CD14-positive monocyte (primary cell): ENCODE measurements at regions not wholly inside any gene's neighbourhood (a gene's known extent, or its start where the extent isn't known, plus 50 kb on each side); places are given as distances from the start of the nearest gene placed in this dataset. TPM values are rescaled to one million over a fixed set of nuclear protein-coding genes. Genes with fewer than 3 reads are reported as not detected.
"Not testable (repeated sequence)": the region's sequence is repeated elsewhere in the genome, so short reads cannot be mapped to it uniquely, and the experiment has no call there.

Source experiments
- DNase-seq, 3 donors: peaks; one replicate each; pipeline ENCODE4 v3.0.0-alpha.2; 2011 to 2022
- H2AFZ ChIP-seq: 2 replicates; pipeline ENCODE4 v1.6.0; 2012; ENCODE audit warnings: mild to moderate bottlenecking, low read depth, low read length, inconsistent platforms; ENCODE audit not compliant: insufficient read depth, poor library complexity, severe bottlenecking
- H3K27ac ChIP-seq, 2 donors: 1 replicate in 1 of 2; 2 replicates in 1 of 2; pipeline ENCODE4 v1.5.1; 2012 to 2013; ENCODE audit warnings: low read length in 2 of 2, control low read depth in 1 of 2, inconsistent platforms in 1 of 2, low read depth in 1 of 2, mild to moderate bottlenecking in 1 of 2
- H3K27me3 ChIP-seq, 2 donors: one replicate each; pipeline versions ENCODE4 v1.6.0 to v1.6.1; 2011 to 2013; ENCODE audit warnings: low read length in 2 of 2; ENCODE audit not compliant: control insufficient read depth in 2 of 2, insufficient read depth in 2 of 2
- H3K36me3 ChIP-seq, 2 donors: replicated peaks in 1 of 2; 1 replicate in 1 of 2; 2 replicates in 1 of 2; pipeline versions ENCODE4 v1.5.1 to v1.6.1; 2012 to 2013; ENCODE audit warnings: low read length in 2 of 2, control low read depth in 1 of 2, inconsistent platforms in 1 of 2, mild to moderate bottlenecking in 1 of 2; ENCODE audit not compliant: insufficient read depth in 2 of 2, control insufficient read depth in 1 of 2
- H3K4me1 ChIP-seq, 2 donors: 1 replicate in 1 of 2; 2 replicates in 1 of 2; pipeline versions ENCODE4 v1.5.1 to v1.6.1; 2012 to 2013; ENCODE audit warnings: low read length in 2 of 2, control low read depth in 1 of 2, inconsistent platforms in 1 of 2, mild to moderate bottlenecking in 1 of 2, moderate library complexity in 1 of 2; ENCODE audit not compliant: insufficient read depth in 2 of 2, control insufficient read depth in 1 of 2
- H3K4me2 ChIP-seq: replicated peaks from 2 replicates; pipeline ENCODE3; 2012; ENCODE audit warnings: low read length, moderate library complexity, mild to moderate bottlenecking; ENCODE audit not compliant: poor library complexity, severe bottlenecking; ENCODE audit errors: extremely low read depth
- H3K4me3 ChIP-seq, 3 experiments: fragments of 200-600 bp in 1 of 3; sonication (generic) in 1 of 3; replicated peaks in 1 of 3; 1 replicate in 2 of 3; 2 replicates in 1 of 3; pipeline ENCODE4 v1.5.1; 2011 to 2013; ENCODE audit warnings: low read length in 3 of 3, mild to moderate bottlenecking in 3 of 3, control low read depth in 2 of 3, low read depth in 2 of 3, inconsistent platforms in 1 of 3, moderate library complexity in 1 of 3
- H3K79me2 ChIP-seq: 2 replicates; pipeline ENCODE4 v1.6.0; 2012; ENCODE audit warnings: mild to moderate bottlenecking, control low read depth, inconsistent platforms, low read length, moderate library complexity; ENCODE audit not compliant: insufficient read depth
- H3K9ac ChIP-seq: 2 replicates; pipeline ENCODE4 v1.6.0; 2017; ENCODE audit warnings: low read length, mild to moderate bottlenecking; ENCODE audit not compliant: insufficient read depth, poor library complexity, severe bottlenecking
- H3K9me3 ChIP-seq, 2 donors: replicated peaks in 1 of 2; 1 replicate in 1 of 2; 2 replicates in 1 of 2; pipeline versions ENCODE4 v1.5.1 to v1.6.1; 2012 to 2013; ENCODE audit warnings: low read length in 2 of 2, control low read depth in 1 of 2; ENCODE audit not compliant: control insufficient read depth in 1 of 2, insufficient read depth in 1 of 2
- H4K20me1 ChIP-seq: 2 replicates; pipeline ENCODE4 v1.6.0; 2012; ENCODE audit warnings: mild to moderate bottlenecking, low read length, control low read depth, moderate library complexity; ENCODE audit not compliant: insufficient read depth
- H3K27ac Mint-ChIP-seq, 7 donors: one replicate each; pipeline ENCODE4 v1.8.0; 2020; ENCODE audit warnings: mild to moderate bottlenecking in 7 of 7, mixed read lengths in 7 of 7, moderate library complexity in 6 of 7, inconsistent platforms in 2 of 7
- H3K27me3 Mint-ChIP-seq, 3 donors: one replicate each; pipeline ENCODE4 v1.8.0; 2021 to 2022; ENCODE audit warnings: low read depth in 3 of 3, mild to moderate bottlenecking in 3 of 3, mixed read lengths in 3 of 3, moderate library complexity in 3 of 3, inconsistent platforms in 1 of 3
- H3K36me3 Mint-ChIP-seq, 2 donors: one replicate each; pipeline ENCODE4 v1.8.0; 2020; ENCODE audit warnings: mixed read lengths in 2 of 2, inconsistent platforms in 1 of 2, mild to moderate bottlenecking in 1 of 2
- H3K4me1 Mint-ChIP-seq: one replicate; pipeline ENCODE4 v1.8.0; 2020; ENCODE audit warnings: mild to moderate bottlenecking, mixed read lengths
- H3K4me3 Mint-ChIP-seq, 2 donors: one replicate each; pipeline ENCODE4 v1.8.0; 2020; ENCODE audit warnings: mild to moderate bottlenecking in 2 of 2, mixed read lengths in 2 of 2, moderate library complexity in 1 of 2
- H3K9me3 Mint-ChIP-seq, 7 donors: one replicate each; pipeline ENCODE4 v1.8.0; 2020 to 2022; ENCODE audit warnings: mixed read lengths in 7 of 7, mild to moderate bottlenecking in 6 of 7, moderate library complexity in 6 of 7, inconsistent platforms in 2 of 7
- WGBS: methylation state at CpG from one replicate; pipeline ENCODE4 v1.1.5; 2013; ENCODE audit warnings: missing lambda C conversion rate; ENCODE audit not compliant: insufficient coverage; 5-methylcytosine and 5-hydroxymethylcytosine counted together
- intact Hi-C, 2 donors: fragments of 100-400 bp; cut with micrococcal nuclease; formaldehyde crosslinking; loops; one replicate each; pipeline versions ENCODE4 v1.15.0 to v1.15.1; 2023
- small RNA-seq: library from RNA; depleted of rRNA; stranded (forward); fragments of <200 nt; gene quantifications from one replicate; pipeline ENCODE3, GENCODE V24; 2012; ENCODE audit warnings: low read depth; ENCODE audit not compliant: insufficient read length

DNA sequence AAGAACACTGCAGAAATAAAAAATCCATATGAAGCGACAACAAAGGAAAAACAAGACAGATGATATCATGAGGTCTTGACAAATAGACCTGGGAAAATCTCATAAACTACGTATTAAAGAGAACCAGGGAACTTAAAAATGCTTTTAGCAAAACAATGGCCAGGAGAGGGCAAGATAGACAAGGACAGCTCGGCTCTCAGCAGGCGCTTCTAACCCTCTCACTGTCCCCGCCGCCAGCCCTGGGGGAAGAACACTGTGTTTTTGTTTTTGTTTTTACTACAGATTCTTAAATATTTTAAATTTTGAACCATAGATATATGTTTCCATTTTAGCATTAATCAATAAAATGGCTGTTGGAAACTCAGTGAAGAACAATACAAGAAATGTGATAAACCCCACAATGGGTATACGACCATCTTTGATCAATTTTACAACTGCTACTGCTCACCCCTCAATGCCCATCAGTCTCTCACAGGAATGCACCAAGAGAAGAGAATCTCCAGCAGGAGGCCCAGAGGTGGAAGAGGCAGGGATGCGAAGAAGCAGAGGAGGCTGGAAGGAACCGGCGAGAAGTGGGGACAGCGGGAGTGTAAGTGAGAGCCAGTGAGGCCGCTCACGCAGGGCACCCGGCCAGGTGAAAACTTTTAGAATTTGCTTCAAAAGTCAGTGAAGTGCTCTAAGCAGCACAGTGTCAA is 98.0 kb downstream of the CHRFAM7A start:
- H3K27me3 Mint-ChIP-seq, H3K27ac ChIP-seq, H3K4me1 Mint-ChIP-seq, H3K27me3 ChIP-seq, H3K9ac ChIP-seq, H2AFZ ChIP-seq, H3K79me2 ChIP-seq, H3K36me3 ChIP-seq, H4K20me1 ChIP-seq, H3K4me3 ChIP-seq, H3K36me3 Mint-ChIP-seq, H3K27ac Mint-ChIP-seq, H3K4me2 ChIP-seq, H3K4me3 Mint-ChIP-seq, H3K9me3 Mint-ChIP-seq, H3K9me3 ChIP-seq, intact Hi-C loops, DNase-seq, H3K4me1 ChIP-seq: not testable (repeated sequence)
- no CpG with 5 or more reads among the region's 14 CpGs for WGBS

DNA sequence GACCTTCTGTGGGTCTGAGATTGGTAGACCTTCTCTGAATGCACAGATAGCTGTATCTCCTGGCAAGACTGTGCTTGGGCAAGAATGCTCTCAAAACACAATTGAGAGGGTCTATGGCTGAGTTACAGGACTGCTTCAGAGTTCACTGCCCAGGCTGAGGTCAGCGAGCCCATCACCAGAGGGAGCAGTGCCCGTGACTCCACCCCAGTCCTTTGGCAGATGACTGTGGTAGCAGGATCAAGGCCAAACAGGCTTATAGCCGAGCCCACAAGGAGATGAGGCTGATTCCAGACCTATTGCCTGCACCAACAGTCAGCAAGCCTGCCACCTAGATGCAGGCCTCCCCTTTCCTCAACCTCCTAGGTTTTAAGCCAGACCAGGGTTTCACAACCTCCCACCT is 89.4 kb downstream of the CHRFAM7A start:
- H3K27ac ChIP-seq, H3K27me3 Mint-ChIP-seq, H3K9me3 ChIP-seq, H3K9ac ChIP-seq, H3K4me3 Mint-ChIP-seq, H2AFZ ChIP-seq, H3K79me2 ChIP-seq, H3K27ac Mint-ChIP-seq, H3K4me1 Mint-ChIP-seq, H3K4me2 ChIP-seq, H4K20me1 ChIP-seq, DNase-seq, H3K36me3 ChIP-seq, H3K27me3 ChIP-seq, H3K4me1 ChIP-seq, H3K4me3 ChIP-seq, H3K9me3 Mint-ChIP-seq, intact Hi-C loops, H3K36me3 Mint-ChIP-seq: not testable (repeated sequence)
- no CpG with 5 or more reads among the region's 3 CpGs for WGBS

Small RNAs in the stretch of these regions (small RNA-seq; reads per million reads assigned to genes)
- gene RNU6-17P = not detected
